Colonic mucosa (tissue), 4 donors: ENCODE measurements at regions not wholly inside any gene's neighbourhood (a gene's known extent, or its start where the extent isn't known, plus 50 kb on each side); places are given as distances from the start of the nearest gene placed in this dataset.

ENCODE experiments used
- DNase-seq: peaks from one replicate; pipeline ENCODE4 v3.0.0-alpha.2; 2020
- H3K27ac ChIP-seq: fragments of 200-600 bp; one replicate; pipeline ENCODE4 v1.8.0; 2021
- H3K27me3 ChIP-seq: fragments of 200-600 bp; one replicate; pipeline ENCODE4 v1.8.0; 2021
- H3K36me3 ChIP-seq: fragments of 200-600 bp; one replicate; pipeline ENCODE4 v1.8.0; 2021
- H3K4me1 ChIP-seq: fragments of 200-600 bp; one replicate; pipeline ENCODE4 v1.8.0; 2021; ENCODE audit warnings: mild to moderate bottlenecking
- H3K4me3 ChIP-seq: fragments of 200-600 bp; one replicate; pipeline ENCODE4 v1.8.0; 2021
- H3K9ac ChIP-seq, 2 donors: one replicate each; pipeline ENCODE4 v1.7.0; 2013; ENCODE audit warnings: control low read depth in 2 of 2, low read depth in 2 of 2, low read length in 2 of 2
- H3K9me3 ChIP-seq: fragments of 200-600 bp; one replicate; pipeline ENCODE4 v1.8.0; 2021
- CTCF ChIP-seq: fragments of 200-600 bp; IDR thresholded peaks from one replicate; pipeline ENCODE4 v1.8.0; 2022; ENCODE audit warnings: antibody characterized with exemption, mild to moderate bottlenecking
- intact Hi-C: fragments of 100-400 bp; cut with DNase I; formaldehyde crosslinking; loops from one replicate; pipeline ENCODE4 v1.14.1; 2022
- donor health status: healthy.
- donor health status: DM: no; HTN: no; CAD: no.
- donor health status: DM: no; HTN: no; CAD: no.

- intact Hi-C loops = no loop called here
- H3K4me3 ChIP-seq = no peak overlapping the region
These were observed 353.9 kb upstream of the TBX3 start for GRCh38 chr12:115037830-115038229.

GRCh38 chr12:115035535-115036107 is 351.6 kb upstream of the TBX3 start:
- no peak overlapping the region for H3K9ac ChIP-seq
- H3K36me3 ChIP-seq = no peaks in the 10 kb centered on the region
- no peaks in the 10 kb centered on the region for H3K9me3 ChIP-seq
- H3K4me3 ChIP-seq = no peak overlapping the region
- intact Hi-C loops = no loop called here
- H3K4me1 ChIP-seq = no peaks in the 10 kb centered on the region
- no peaks in the 10 kb centered on the region for H3K27me3 ChIP-seq
- no peak for TF ChIP-seq CTCF
- DNase-seq = no peak
- no peak overlapping the region for H3K27ac ChIP-seq

More at GRCh38 chr12:115037830-115038229, 353.9 kb upstream of the TBX3 start:
- no peaks in the 10 kb centered on the region for H3K27me3 ChIP-seq
- TF ChIP-seq CTCF = no peak
- no peak overlapping the region for H3K9ac ChIP-seq
- H3K9me3 ChIP-seq = no peaks in the 10 kb centered on the region
- no peaks in the 10 kb centered on the region for H3K4me1 ChIP-seq
- no peak for DNase-seq
- H3K27ac ChIP-seq = no peak overlapping the region
- no peaks in the 10 kb centered on the region for H3K36me3 ChIP-seq

GRCh38 chr12:115032521-115032920 is 348.5 kb upstream of the TBX3 start:
- H3K27me3 ChIP-seq = no peaks in the 10 kb centered on the region

GRCh38 chr12:115030017-115030416 is 346.0 kb upstream of the TBX3 start:
- Histone ChIP-seq H3K36me3 (no peaks in the 10 kb centered on the region), H3K27ac (no peak overlapping the region), H3K4me1 (no peaks in the 10 kb centered on the region), H3K9me3 (no peaks in the 10 kb centered on the region), H3K4me3 (no peak overlapping the region), H3K9ac (no peak overlapping the region), H3K27me3 (no peaks in the 10 kb centered on the region)
- no peak for DNase-seq
- intact Hi-C loops = no loop called here
- TF ChIP-seq CTCF = no peak

More at GRCh38 chr12:115032521-115032920, 348.5 kb upstream of the TBX3 start:
- Histone ChIP-seq H3K27ac (no peak overlapping the region), H3K4me3 (no peak overlapping the region), H3K36me3 (no peaks in the 10 kb centered on the region), H3K4me1 (no peaks in the 10 kb centered on the region), H3K9me3 (no peaks in the 10 kb centered on the region), H3K9ac (no peak overlapping the region)
- no peak for TF ChIP-seq CTCF
- no peak for DNase-seq
- intact Hi-C loops = no loop called here

GRCh38 chr12:115024531-115024930 is 340.6 kb upstream of the TBX3 start:
- Histone ChIP-seq H3K36me3 (no peaks in the 10 kb centered on the region), H3K4me1 (no peaks in the 10 kb centered on the region), H3K27ac (no peak overlapping the region), H3K4me3 (no peak overlapping the region), H3K27me3 (no peaks in the 10 kb centered on the region), H3K9me3 (no peaks in the 10 kb centered on the region), H3K9ac (no peak overlapping the region)
- no peak for TF ChIP-seq CTCF
- no peak for DNase-seq
- intact Hi-C loops = no loop called here
